PC-9 (cell line): ENCODE measurements at regions not wholly inside any gene's neighbourhood (a gene's known extent, or its start where the extent isn't known, plus 50 kb on each side); places are given as distances from the start of the nearest gene placed in this dataset.

Experiments used
- BruUV-seq: library from RNA; stranded (reverse); fragments of 400-500 nt; replicated peaks from 2 replicates; lab custom pipeline; 2021; lab: Mats Ljungman, UMichigan
- CTCF ChIA-PET: fragments of 300-600 bp; sonication (Branson Sonifier 250); formaldehyde crosslinking; loops from one replicate; lab custom pipeline; 2022; ENCODE audit warnings: antibody characterized with exemption; lab: Charles Lee
- POLR2A ChIA-PET: fragments of 300-600 bp; sonication (Branson Sonifier 250); formaldehyde crosslinking; loops from one replicate; lab custom pipeline; 2022; ENCODE audit warnings: antibody characterized with exemption; ENCODE audit not compliant: unreplicated experiment; lab: Charles Lee
- DNase-seq, 2 experiments: peaks; one replicate each; pipeline versions ENCODE4 v3.0.0 to v3.0.0-alpha.2; 2015 to 2022; ENCODE audit warnings: mixed read lengths in 1 of 2
- H2AFZ ChIP-seq: fragments of 200-600 bp; sonication (generic); 2 replicates; pipeline ENCODE4 v1.8.1; 2017; ENCODE audit warnings: antibody characterized with exemption
- H3F3A ChIP-seq: fragments of 200-600 bp; sonication (generic); 2 replicates; pipeline ENCODE4 v1.8.1; 2017; ENCODE audit warnings: antibody characterized with exemption, mild to moderate bottlenecking, low read depth; ENCODE audit not compliant: insufficient read depth
- H3K27ac ChIP-seq: fragments of 200-600 bp; sonication (generic); 2 replicates; pipeline ENCODE4 v1.6.1; 2016; ENCODE audit warnings: mixed run types
- H3K27me3 ChIP-seq: fragments of 200-600 bp; sonication (generic); 2 replicates; pipeline ENCODE4 v1.6.1; 2016; ENCODE audit warnings: low read depth, mixed run types; ENCODE audit not compliant: insufficient read depth
- H3K36me3 ChIP-seq: fragments of 200-600 bp; sonication (generic); 2 replicates; pipeline ENCODE4 v1.6.1; 2016; ENCODE audit warnings: low read depth, mixed run types
- H3K4me1 ChIP-seq: fragments of 200-600 bp; sonication (generic); replicated peaks from 2 replicates; pipeline ENCODE4 v1.6.1; 2016; ENCODE audit warnings: mixed run types; ENCODE audit not compliant: insufficient read depth
- H3K4me2 ChIP-seq: fragments of 200-600 bp; sonication (generic); 2 replicates; pipeline ENCODE4 v1.6.1; 2017; ENCODE audit warnings: mixed run types
- H3K4me3 ChIP-seq: fragments of 200-600 bp; sonication (generic); 2 replicates; pipeline ENCODE4 v1.6.1; 2016; ENCODE audit warnings: mixed run types
- H3K79me2 ChIP-seq: fragments of 200-600 bp; sonication (generic); 2 replicates; pipeline ENCODE4 v1.6.1; 2017; ENCODE audit warnings: low read depth, mixed run types
- H3K9me2 ChIP-seq: fragments of 200-600 bp; sonication (generic); 2 replicates; pipeline ENCODE4 v1.8.1; 2017; ENCODE audit warnings: mild to moderate bottlenecking; ENCODE audit not compliant: insufficient read depth
- H3K9me3 ChIP-seq: fragments of 200-600 bp; sonication (generic); 2 replicates; pipeline ENCODE4 v1.8.1; 2016; ENCODE audit warnings: low read depth; ENCODE audit not compliant: insufficient read depth
- H4K20me1 ChIP-seq: fragments of 200-600 bp; sonication (generic); 2 replicates; pipeline ENCODE4 v1.8.1; 2017; ENCODE audit not compliant: insufficient read depth
- EZH2 ChIP-seq: fragments of 200-600 bp; sonication (generic); IDR thresholded peaks from 2 replicates; pipeline ENCODE4 v1.8.0; 2017; ENCODE audit warnings: antibody characterized with exemption, low read depth
- intact Hi-C: fragments of 100-400 bp; cut with micrococcal nuclease; formaldehyde crosslinking; loops from one replicate; pipeline ENCODE4 v1.10.0; 2022; ENCODE audit not compliant: unreplicated experiment
- TF ChIP-seq, protein P1 (sequence below): fragments of 200-600 bp; sonication (generic); conservative IDR thresholded peaks from 2 replicates; pipeline ENCODE4 v1.6.1; 2017; ENCODE audit warnings: mixed run types, antibody characterized with exemption, mild to moderate bottlenecking, moderate library complexity

DNA sequence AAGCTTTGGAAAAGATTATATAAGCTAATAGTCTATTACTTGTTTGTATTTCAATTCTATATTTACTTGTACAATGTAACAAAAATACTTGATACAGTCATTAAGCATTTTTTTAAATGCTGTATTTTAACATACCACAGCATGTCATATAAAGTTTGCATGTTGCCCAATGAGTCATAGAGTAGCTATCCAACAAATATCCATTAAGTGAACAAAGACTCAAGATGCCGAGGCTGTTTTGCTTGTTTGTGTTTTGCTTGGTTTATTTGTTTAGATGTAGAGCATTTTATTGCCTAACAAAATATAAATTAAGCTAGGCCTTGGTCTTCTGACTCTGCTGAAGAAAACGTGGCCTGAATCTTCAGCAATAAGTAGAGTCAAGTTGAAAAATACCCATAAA is 1584.3 kb upstream of the NUDT12 start:
- Histone ChIP-seq H3F3A (no peaks in the 10 kb centered on the region), H3K9me2 (no peaks in the 10 kb centered on the region), H3K4me2 (no peak overlapping the region), H3K4me1 (no peaks in the 10 kb centered on the region), H3K27me3 (no peaks in the 10 kb centered on the region), H3K27ac (no peak overlapping the region), H2AFZ (no peak overlapping the region), H4K20me1 (no peaks in the 10 kb centered on the region), H3K36me3 (no peaks in the 10 kb centered on the region), H3K4me3 (no peak overlapping the region), H3K9me3 (no peaks in the 10 kb centered on the region), H3K79me2 (no peaks in the 10 kb centered on the region)
- no TSS peak for BruUV-seq
- TF ChIP-seq, protein P1, sequence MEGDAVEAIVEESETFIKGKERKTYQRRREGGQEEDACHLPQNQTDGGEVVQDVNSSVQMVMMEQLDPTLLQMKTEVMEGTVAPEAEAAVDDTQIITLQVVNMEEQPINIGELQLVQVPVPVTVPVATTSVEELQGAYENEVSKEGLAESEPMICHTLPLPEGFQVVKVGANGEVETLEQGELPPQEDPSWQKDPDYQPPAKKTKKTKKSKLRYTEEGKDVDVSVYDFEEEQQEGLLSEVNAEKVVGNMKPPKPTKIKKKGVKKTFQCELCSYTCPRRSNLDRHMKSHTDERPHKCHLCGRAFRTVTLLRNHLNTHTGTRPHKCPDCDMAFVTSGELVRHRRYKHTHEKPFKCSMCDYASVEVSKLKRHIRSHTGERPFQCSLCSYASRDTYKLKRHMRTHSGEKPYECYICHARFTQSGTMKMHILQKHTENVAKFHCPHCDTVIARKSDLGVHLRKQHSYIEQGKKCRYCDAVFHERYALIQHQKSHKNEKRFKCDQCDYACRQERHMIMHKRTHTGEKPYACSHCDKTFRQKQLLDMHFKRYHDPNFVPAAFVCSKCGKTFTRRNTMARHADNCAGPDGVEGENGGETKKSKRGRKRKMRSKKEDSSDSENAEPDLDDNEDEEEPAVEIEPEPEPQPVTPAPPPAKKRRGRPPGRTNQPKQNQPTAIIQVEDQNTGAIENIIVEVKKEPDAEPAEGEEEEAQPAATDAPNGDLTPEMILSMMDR, result no peak
- no peak for TF ChIP-seq EZH2
- ChIA-PET CTCF (no interaction called here), POLR2A (no interaction called here)
- intact Hi-C loops, result no loop called here
- no peak for DNase-seq

DNA sequence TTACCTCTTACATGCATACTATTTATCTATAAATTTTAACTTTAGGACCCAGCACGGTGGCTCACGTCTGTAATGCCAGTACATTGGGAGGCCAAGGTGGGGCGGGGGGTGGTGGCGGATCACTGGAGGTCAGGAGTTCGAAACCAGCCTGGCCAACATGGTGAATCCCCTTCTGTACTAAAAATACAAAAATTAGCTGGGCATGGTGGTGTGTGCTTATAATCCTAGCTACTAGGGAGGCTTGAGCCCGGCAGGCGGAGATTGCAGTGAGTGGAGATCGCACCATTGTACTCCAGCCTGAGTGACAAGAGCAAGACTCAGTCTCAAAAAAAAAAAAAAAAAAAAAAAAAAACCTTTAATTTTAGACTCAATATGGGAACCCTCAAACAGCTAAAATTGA is 1582.6 kb upstream of the NUDT12 start:
- intact Hi-C loops, result no loop called here

DNA sequence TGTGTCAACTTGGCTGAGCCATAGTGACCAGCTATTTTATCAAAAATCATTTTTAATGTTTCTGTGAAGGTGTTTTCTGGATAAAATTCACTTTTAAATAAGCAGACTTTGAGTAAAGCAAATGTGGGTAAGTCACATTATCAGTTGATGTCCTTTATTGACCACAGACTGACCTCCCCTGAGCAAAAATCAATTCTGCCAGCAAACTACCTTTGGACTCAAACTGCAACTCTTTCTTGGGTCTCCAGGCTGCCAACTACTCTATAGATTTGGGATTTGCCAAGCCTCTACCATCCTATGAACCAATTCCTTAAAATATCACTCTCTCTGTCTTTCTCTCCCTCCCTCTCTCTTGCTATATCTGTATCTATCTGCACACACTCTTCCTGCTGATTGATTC is 1571.7 kb upstream of the NUDT12 start:
- DNase-seq, result no peak
- ChIA-PET POLR2A (interaction anchor here (0.7 kb wide), 1 partner anchor 702 kb away, joined by 3 read pairs; no protein-coding TSS in a partner anchor), CTCF (no interaction called here)
- Histone ChIP-seq H3K79me2 (no peaks in the 10 kb centered on the region), H3F3A (no peaks in the 10 kb centered on the region), H3K9me2 (no peaks in the 10 kb centered on the region), H3K27ac (no peak overlapping the region), H3K36me3 (no peaks in the 10 kb centered on the region), H2AFZ (no peak overlapping the region), H3K27me3 (no peaks in the 10 kb centered on the region), H3K9me3 (no peaks in the 10 kb centered on the region), H3K4me1 (no peaks in the 10 kb centered on the region), H3K4me3 (no peak overlapping the region), H3K4me2 (no peak overlapping the region), H4K20me1 (no peaks in the 10 kb centered on the region)
- BruUV-seq, result no TSS peak
- TF ChIP-seq, protein P1, result no peak
- no peak for TF ChIP-seq EZH2
- intact Hi-C loops, result no loop called here

More for the DNA sequence above, 1582.6 kb upstream of the NUDT12 start:
- Histone ChIP-seq H3K27ac (no peak overlapping the region), H3K4me3 (no peak overlapping the region), H4K20me1 (no peaks in the 10 kb centered on the region), H3K79me2 (no peaks in the 10 kb centered on the region), H3K9me2 (no peaks in the 10 kb centered on the region), H3K4me2 (no peak overlapping the region), H3K36me3 (no peaks in the 10 kb centered on the region), H3K27me3 (no peaks in the 10 kb centered on the region), H3K9me3 (no peaks in the 10 kb centered on the region), H2AFZ (no peak overlapping the region), H3F3A (no peaks in the 10 kb centered on the region), H3K4me1 (no peaks in the 10 kb centered on the region)
- POLR2A ChIA-PET, result no interaction called here
- no peak for TF ChIP-seq EZH2
- TF ChIP-seq, protein P1, result no peak
- no TSS peak for BruUV-seq
- no peak for DNase-seq
- CTCF ChIA-PET, result no interaction called here
